Erythroblast (primary cell): ENCODE measurements at regions not wholly inside any gene's neighbourhood (a gene's known extent, or its start where the extent isn't known, plus 50 kb on each side); places are given as distances from the start of the nearest gene placed in this dataset.

Experiments used
- GATA1 ChIP-seq: IDR thresholded peaks from 2 replicates; pipeline ENCODE4 v1.6.1; 2011; ENCODE audit warnings: low read depth, mild to moderate bottlenecking, control low read depth, low read length, moderate library complexity
- POLR2A ChIP-seq: IDR thresholded peaks from 2 replicates; pipeline ENCODE4 v1.6.1; 2011; ENCODE audit warnings: mild to moderate bottlenecking, low read length

DNA sequence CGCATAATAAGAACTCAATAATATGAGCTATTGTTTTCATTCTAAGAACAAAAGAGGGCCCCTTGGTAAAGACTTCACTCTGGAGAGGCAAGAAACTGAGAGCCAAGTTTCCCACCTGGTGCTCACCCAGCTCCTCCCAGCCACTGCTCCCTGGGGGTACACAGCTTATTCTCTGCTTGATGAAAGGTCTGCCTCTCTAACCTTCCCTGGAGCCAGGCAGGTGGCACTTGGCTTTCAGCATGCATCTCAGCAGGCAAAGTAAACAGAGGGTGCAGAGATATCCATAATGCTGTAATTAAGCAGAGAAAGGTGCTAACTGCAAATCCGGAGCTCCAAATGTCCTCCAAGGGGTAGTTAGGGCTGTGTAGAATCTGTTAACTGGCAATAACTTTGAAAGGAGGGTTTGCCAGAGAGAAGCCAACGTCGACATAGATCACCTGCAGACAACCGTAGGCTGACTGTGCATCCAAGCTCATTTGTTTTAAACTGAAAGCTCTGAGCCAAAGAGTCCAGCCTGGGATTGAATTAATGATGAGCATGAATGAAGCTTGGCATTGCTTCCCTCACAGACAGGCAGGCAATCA lies 159.6 kb upstream of the PROK2 start:
- TF ChIP-seq POLR2A (no peak), GATA1 (no peak)
